DND-41 (cell line): ENCODE measurements at regions not wholly inside any gene's neighbourhood (a gene's known extent, or its start where the extent isn't known, plus 50 kb on each side); places are given as distances from the start of the nearest gene placed in this dataset.

Experiments
- ATAC-seq: fragments of 200-7000 bp; cut with Tn5 transposase; 3 replicates; pipeline ENCODE4 v1.9.1; 2021; ENCODE audit warnings: low read depth; ENCODE audit not compliant: insufficient read depth
- DNase-seq: peaks from one replicate; pipeline ENCODE4 v3.0.0-alpha.2; 2020
- H2AFZ ChIP-seq: 2 replicates; pipeline ENCODE4 v1.6.0; 2012; ENCODE audit warnings: low read depth, low read length
- H3K27ac ChIP-seq: 2 replicates; pipeline ENCODE4 v1.5.1; 2012; ENCODE audit warnings: low read length, inconsistent platforms
- H3K27me3 ChIP-seq: fragments of 200-600 bp; sonication (generic); 2 replicates; pipeline ENCODE4 v1.6.0; 2012; ENCODE audit warnings: low read length, mild to moderate bottlenecking, inconsistent platforms; ENCODE audit not compliant: insufficient read depth, poor library complexity
- H3K36me3 ChIP-seq: 2 replicates; pipeline ENCODE4 v1.5.1; 2012; ENCODE audit warnings: low read length, inconsistent platforms; ENCODE audit not compliant: insufficient read depth
- H3K4me1 ChIP-seq: 2 replicates; pipeline ENCODE4 v1.5.1; 2012; ENCODE audit warnings: mild to moderate bottlenecking, low read length; ENCODE audit not compliant: insufficient read depth
- H3K4me2 ChIP-seq: 2 replicates; pipeline ENCODE4 v1.6.0; 2012; ENCODE audit warnings: mild to moderate bottlenecking, moderate library complexity, low read length, inconsistent platforms; ENCODE audit not compliant: insufficient read depth
- H3K4me3 ChIP-seq, 2 experiments: fragments of 200-600 bp in 1 of 2; shearing (Covaris generic) in 1 of 2; 2 replicates each; pipeline ENCODE4 v1.5.1; 2012 to 2016; ENCODE audit warnings: inconsistent platforms in 2 of 2, low read length in 2 of 2, mild to moderate bottlenecking in 2 of 2, low read depth in 1 of 2, moderate library complexity in 1 of 2
- H3K79me2 ChIP-seq: 2 replicates; pipeline ENCODE4 v1.6.0; 2012; ENCODE audit warnings: low read length, inconsistent platforms; ENCODE audit not compliant: insufficient read depth
- H3K9ac ChIP-seq: 2 replicates; pipeline ENCODE4 v1.6.0; 2012; ENCODE audit warnings: low read depth, mild to moderate bottlenecking, inconsistent platforms, low read length, moderate library complexity
- H3K9me3 ChIP-seq: 2 replicates; pipeline ENCODE4 v1.5.1; 2012; ENCODE audit warnings: low read length, moderate library complexity, mild to moderate bottlenecking, inconsistent platforms; ENCODE audit not compliant: insufficient read depth, severe bottlenecking
- H4K20me1 ChIP-seq: 2 replicates; pipeline ENCODE4 v1.6.0; 2012; ENCODE audit warnings: low read length; ENCODE audit not compliant: insufficient read depth
- CTCF ChIP-seq: IDR thresholded peaks from 2 replicates; pipeline ENCODE4 v1.5.1; 2012; ENCODE audit warnings: borderline replicate concordance, low read length, moderate library complexity, mild to moderate bottlenecking; ENCODE audit not compliant: poor library complexity, severe bottlenecking; ENCODE audit errors: extremely low read depth
- EZH2 ChIP-seq: IDR thresholded peaks from 3 replicates; pipeline ENCODE4 v1.6.1; 2012; ENCODE audit warnings: borderline replicate concordance, low read depth, mild to moderate bottlenecking, moderate library complexity, low read length, inconsistent platforms; ENCODE audit not compliant: severe bottlenecking

- no peaks in the 10 kb centered on the region for H3K4me1 ChIP-seq
- TF ChIP-seq CTCF (no peak), EZH2 (no peak)
These were observed 706.4 kb upstream of the GOT2 start for GRCh38 chr16:59440502-59440901.

GRCh38 chr16:59432896-59433295 is 698.8 kb upstream of the GOT2 start:
- Histone ChIP-seq H3K9me3 (no peaks in the 10 kb centered on the region), H3K9ac (no peak overlapping the region), H3K4me2 (no peak overlapping the region), H3K4me3 (no peak overlapping the region), H3K4me1 (no peaks in the 10 kb centered on the region), H3K79me2 (no peaks in the 10 kb centered on the region), H4K20me1 (no peaks in the 10 kb centered on the region), H2AFZ (no peak overlapping the region), H3K27ac (no peak overlapping the region), H3K27me3 (no peaks in the 10 kb centered on the region), H3K36me3 (no peaks in the 10 kb centered on the region)
- TF ChIP-seq EZH2, result no peak
- TF ChIP-seq CTCF, result no peak
- no peak for ATAC-seq
- DNase-seq, result no peak

More at GRCh38 chr16:59440502-59440901, 706.4 kb upstream of the GOT2 start:
- Histone ChIP-seq H3K27me3 (no peaks in the 10 kb centered on the region), H3K36me3 (no peaks in the 10 kb centered on the region), H4K20me1 (no peaks in the 10 kb centered on the region), H3K79me2 (no peaks in the 10 kb centered on the region), H3K4me3 (no peak overlapping the region), H2AFZ (no peak overlapping the region), H3K9ac (no peak overlapping the region), H3K9me3 (no peaks in the 10 kb centered on the region), H3K27ac (no peak overlapping the region), H3K4me2 (no peak overlapping the region)
- DNase-seq, result no peak
- no peak for ATAC-seq

GRCh38 chr16:59432276-59432675 is 698.2 kb upstream of the GOT2 start:
- Histone ChIP-seq H2AFZ (no peak overlapping the region), H3K9me3 (no peaks in the 10 kb centered on the region), H3K27me3 (no peaks in the 10 kb centered on the region), H3K9ac (no peak overlapping the region), H3K4me1 (no peaks in the 10 kb centered on the region), H3K27ac (no peak overlapping the region), H3K36me3 (no peaks in the 10 kb centered on the region), H3K4me2 (no peak overlapping the region), H3K4me3 (no peak overlapping the region), H4K20me1 (no peaks in the 10 kb centered on the region), H3K79me2 (no peaks in the 10 kb centered on the region)
- DNase-seq, result no peak
- TF ChIP-seq EZH2 (no peak), CTCF (no peak)
- ATAC-seq, result no peak
